K562 (cell line): ENCODE measurements at regions not wholly inside any gene's neighbourhood (a gene's known extent, or its start where the extent isn't known, plus 50 kb on each side); places are given as distances from the start of the nearest gene placed in this dataset.

Experiments used
- ATAC-seq: fragments of 200-7000 bp; cut with Tn5 transposase; 3 replicates; pipeline ENCODE4 v1.9.1; 2020; ENCODE audit warnings: moderate library complexity
- BruUV-seq: library from RNA; stranded (reverse); fragments of 400-500 nt; replicated peaks from 2 replicates; lab custom pipeline; 2021; lab: Mats Ljungman, UMichigan
- CTCF ChIA-PET: fragments of 300-600 bp; formaldehyde crosslinking; extraction: SDS; loops from one replicate; lab custom pipeline; 2021; ENCODE audit warnings: low intra/inter-chr PET ratio; lab: Yijun Ruan, JAX
- POLR2A ChIA-PET: fragments of 300-600, 350-650 bp; sonication (Branson Sonifier 250); formaldehyde crosslinking; extraction: SDS; loops from one replicate; lab custom pipeline; 2021; ENCODE audit warnings: antibody characterized with exemption, inconsistent platforms; lab: Yijun Ruan, JAX
- DNase-seq, 4 experiments: peaks; one replicate each; pipeline versions ENCODE4 v3.0.0 to v3.0.0-alpha.2; 2011 to 2018; ENCODE audit warnings: low spot score in 3 of 4, mixed read lengths in 3 of 4; ENCODE audit errors: extremely low read depth in 1 of 4
- FAIRE-seq: peaks from 2 replicates; lab custom pipeline; 2011; peaks lifted over from hg19 to GRCh38; lab: Jason Lieb, UNC
- H2AFZ ChIP-seq: 2 replicates; pipeline ENCODE4 v1.6.0; 2011; ENCODE audit warnings: low read depth, low read length, control low read depth, inconsistent platforms
- H3K27ac ChIP-seq: fragments of 200-600 bp; 3 replicates; pipeline ENCODE4 v1.8.0; 2011; ENCODE audit warnings: low read depth, mild to moderate bottlenecking, control low read depth, inconsistent platforms, low read length, moderate library complexity, mixed read lengths; ENCODE audit errors: extremely low read depth
- H3K27me3 ChIP-seq, 2 experiments: fragments of 300-600 bp in 1 of 2; 2 replicates in 1 of 2; 3 replicates in 1 of 2; pipeline versions ENCODE4 v1.6.0 to v1.8.0; 2011; ENCODE audit warnings: inconsistent platforms in 2 of 2, low read length in 2 of 2, mild to moderate bottlenecking in 1 of 2, mixed read lengths in 1 of 2, moderate library complexity in 1 of 2; ENCODE audit not compliant: control insufficient read depth in 2 of 2, insufficient read depth in 2 of 2
- H3K36me3 ChIP-seq: fragments of 300-600 bp; 3 replicates; pipeline ENCODE4 v1.8.0; 2011; ENCODE audit warnings: mild to moderate bottlenecking, low read length, inconsistent platforms; ENCODE audit not compliant: control insufficient read depth, insufficient read depth
- H3K4me1 ChIP-seq, 2 experiments: fragments of 200-600 bp in 1 of 2; replicated peaks in 1 of 2; 2 replicates in 1 of 2; 3 replicates in 1 of 2; pipeline versions ENCODE4 v1.5.1 to v1.8.0; 2011; ENCODE audit warnings: inconsistent platforms in 2 of 2, low read length in 2 of 2, mild to moderate bottlenecking in 1 of 2, mixed read lengths in 1 of 2, moderate library complexity in 1 of 2; ENCODE audit not compliant: control insufficient read depth in 2 of 2, insufficient read depth in 2 of 2
- H3K4me2 ChIP-seq: 2 replicates; pipeline ENCODE4 v1.6.1; 2011; ENCODE audit warnings: low read length, control low read depth, inconsistent platforms, mixed read lengths; ENCODE audit not compliant: insufficient read depth
- H3K4me3 ChIP-seq: fragments of 200-600 bp; sonication (generic), shearing (Covaris generic); 2 replicates; pipeline ENCODE4 v1.5.1; 2016; ENCODE audit warnings: control low read depth, inconsistent platforms
- H3K79me2 ChIP-seq: fragments of 200-600 bp; 3 replicates; pipeline ENCODE4 v1.8.0; 2011; ENCODE audit warnings: low read length, inconsistent platforms; ENCODE audit not compliant: control insufficient read depth, insufficient read depth
- H3K9ac ChIP-seq, 2 experiments: 2 replicates each; pipeline versions ENCODE4 v1.6.0 to v1.6.1; 2011; ENCODE audit warnings: low read depth in 2 of 2, low read length in 2 of 2, control low read depth in 1 of 2, inconsistent platforms in 1 of 2, mild to moderate bottlenecking in 1 of 2, mixed read lengths in 1 of 2; ENCODE audit not compliant: insufficient read depth in 1 of 2
- H3K9me1 ChIP-seq: one replicate; pipeline ENCODE4 v1.6.0; 2011; ENCODE audit warnings: inconsistent platforms, mild to moderate bottlenecking, low read length, moderate library complexity; ENCODE audit not compliant: control insufficient read depth, insufficient read depth
- H3K9me3 ChIP-seq: replicated peaks from 2 replicates; pipeline ENCODE4 v1.5.1; 2011; ENCODE audit warnings: low read depth, low read length, inconsistent platforms; ENCODE audit not compliant: control insufficient read depth, insufficient read depth
- H4K20me1 ChIP-seq: replicated peaks from 2 replicates; pipeline ENCODE4 v1.6.1; 2011; ENCODE audit warnings: low read length, inconsistent platforms, mixed read lengths; ENCODE audit not compliant: control insufficient read depth, insufficient read depth
- ATF3 ChIP-seq, 2 experiments: fragments of 450-650 bp in 1 of 2; sonication (generic) in 1 of 2; formaldehyde crosslinking in 1 of 2; IDR thresholded peaks in 1 of 2; conservative IDR thresholded peaks in 1 of 2; 2 replicates each; pipeline versions ENCODE4 v1.6.1 to v1.8.1; 2016 to 2023; ENCODE audit warnings: mild to moderate bottlenecking in 2 of 2, moderate library complexity in 2 of 2, inconsistent platforms in 1 of 2, missing genetic modification reagents in 1 of 2
- CGGBP1 ChIP-seq: fragments of 250-450 bp; sonication (Bioruptor Pico); IDR thresholded peaks from 2 replicates; pipeline ENCODE4 v1.9.0; 2021; ENCODE audit warnings: mild to moderate bottlenecking
- JUNB ChIP-seq: fragments of 450-650 bp; formaldehyde crosslinking; conservative IDR thresholded peaks from 2 replicates; pipeline ENCODE4 v1.4.0; 2020; ENCODE audit warnings: mild to moderate bottlenecking
- MAX ChIP-seq: sonication (generic); formaldehyde crosslinking; IDR thresholded peaks from 2 replicates; pipeline ENCODE4 v1.9.0; 2022; ENCODE audit warnings: mild to moderate bottlenecking, missing genetic modification reagents
- OTX1 ChIP-seq: fragments of 450-650 bp; formaldehyde crosslinking; IDR thresholded peaks from 2 replicates; pipeline ENCODE4 v1.4.0; 2022; ENCODE audit warnings: mild to moderate bottlenecking
- SFPQ ChIP-seq: fragments of 200-400 bp; formaldehyde crosslinking; IDR thresholded peaks from 2 replicates; pipeline ENCODE4 v1.6.1; 2017; ENCODE audit warnings: mild to moderate bottlenecking, low read depth, low read length, moderate library complexity
- SRSF9 ChIP-seq: fragments of 200-400 bp; formaldehyde crosslinking; IDR thresholded peaks from 2 replicates; pipeline ENCODE4 v1.6.1; 2017; ENCODE audit warnings: low read depth, low read length, borderline replicate concordance
- TCF7 ChIP-seq: sonication (generic); IDR thresholded peaks from 2 replicates; pipeline ENCODE4 v1.6.1; 2016; ENCODE audit warnings: antibody characterized with exemption, borderline replicate concordance
- WGBS: fragments of 100-300 bp; shearing (Covaris generic); methylation state at CpG from one replicate; pipeline ENCODE4 v1.1.6; 2016; ENCODE audit warnings: low coverage, mixed read lengths; ENCODE audit not compliant: insufficient coverage; ENCODE audit errors: missing lambda C conversion rate; 5-methylcytosine and 5-hydroxymethylcytosine counted together
- in situ Hi-C: fragments of 300-500 bp; cut with MboI; formaldehyde crosslinking; loops from 4 replicates; pipeline ENCODE4 v1.15.0; 2018; ENCODE audit warnings: inconsistent platforms, mixed read lengths
- intact Hi-C: fragments of 100-400 bp; cut with micrococcal nuclease; formaldehyde crosslinking; loops from 2 replicates; pipeline ENCODE4 v1.14.2; 2022

GRCh38 chr1:115230281-115230680, 107.8 kb downstream of the NGF start:
- WGBS = 0% methylated on average over 3 of the region's 3 CpGs
- no peak for TF ChIP-seq ATF3 (IDR thresholded peaks at IDR 0.05)
- no peak for TF ChIP-seq ATF3 (CRISPR knock-in tag; conservative IDR thresholded peaks at IDR 0.05)
- no peaks in the 10 kb centered on the region for H3K9me1 ChIP-seq
- ATAC-seq = no peak
- H3K4me2 ChIP-seq = no peak overlapping the region
- CTCF ChIA-PET = no interaction called here
- H3K27me3 ChIP-seq = peaks cover 0 to 12% of the 10 kb centered on the region in 2 experiments; a peak in 1 of 5 replicates
- H4K20me1 ChIP-seq = no peaks in the 10 kb centered on the region
- H3K4me1 ChIP-seq = no peaks in the 10 kb centered on the region
- POLR2A ChIA-PET = no interaction called here
- no peak overlapping the region for H3K9ac ChIP-seq
- no peak for FAIRE-seq
- intact Hi-C loops (no loop called here), in situ Hi-C loops (no loop called here)
- no TSS peak for BruUV-seq
- H3K27ac ChIP-seq = no peak overlapping the region
- DNase-seq = no peak
- H3K4me3 ChIP-seq = no peak overlapping the region
- no peaks in the 10 kb centered on the region for H3K9me3 ChIP-seq
- H3K79me2 ChIP-seq = no peaks in the 10 kb centered on the region
- H2AFZ ChIP-seq = no peak overlapping the region
- H3K36me3 ChIP-seq = no peaks in the 10 kb centered on the region

- no peak for TF ChIP-seq JUNB (CRISPR knock-in tag)
- TF ChIP-seq MAX (CRISPR knock-in tag) = no peak
- no peak for TF ChIP-seq SFPQ
- TF ChIP-seq TCF7 = no peak
- no peak for TF ChIP-seq SRSF9
- no peak for TF ChIP-seq CGGBP1 (CRISPR knock-in tag)
- TF ChIP-seq OTX1 (CRISPR knock-in tag) = no peak
- ATAC-seq = no peak
- Histone ChIP-seq H4K20me1 (no peaks in the 10 kb centered on the region), H2AFZ (no peak overlapping the region), H3K27ac (no peak overlapping the region), H3K9me1 (no peaks in the 10 kb centered on the region), H3K79me2 (no peaks in the 10 kb centered on the region), H3K4me2 (no peak overlapping the region), H3K36me3 (no peaks in the 10 kb centered on the region), H3K27me3 (peaks cover 0 to 12% of the 10 kb centered on the region in 2 experiments; a peak in 1 of 5 replicates), H3K4me1 (no peaks in the 10 kb centered on the region), H3K9ac (no peak overlapping the region), H3K4me3 (no peak overlapping the region), H3K9me3 (no peaks in the 10 kb centered on the region)
- in situ Hi-C loops (no loop called here), intact Hi-C loops (no loop called here)
- BruUV-seq = no TSS peak
- no peak for FAIRE-seq
- DNase-seq = no peak
- ChIA-PET CTCF (no interaction called here), POLR2A (no interaction called here)
- 0% methylated on average over 1 of the region's 1 CpG for WGBS
Measured at GRCh38 chr1:115229016-115229415, 109.0 kb downstream of the NGF start.
